Body of pancreas (tissue), 4 donors: ENCODE measurements at regions not wholly inside any gene's neighbourhood (a gene's known extent, or its start where the extent isn't known, plus 50 kb on each side); places are given as distances from the start of the nearest gene placed in this dataset.
"Not testable (repeated sequence)": the region's sequence is repeated elsewhere in the genome, so short reads cannot be mapped to it uniquely, and the experiment has no call there.

Experiments used
- ATAC-seq: fragments of 150-250 bp; one replicate; pipeline ENCODE4 v1.9.1; 2016
- DNase-seq, 4 donors: peaks; one replicate each; pipeline ENCODE4 v3.0.0-alpha.2; 2019
- H3K27ac ChIP-seq, 4 donors: fragments of 200-600 bp; sonication (generic); 1 replicate in 3 of 4; 2 replicates in 1 of 4; pipeline versions ENCODE4 v1.5.1 to v1.6.1; 2016 to 2019; ENCODE audit warnings: mild to moderate bottlenecking in 1 of 4, mixed read lengths in 1 of 4, moderate library complexity in 1 of 4
- H3K27me3 ChIP-seq, 2 donors: fragments of 200-600 bp; sonication (generic); one replicate each; pipeline ENCODE4 v1.6.0; 2016; ENCODE audit warnings: mild to moderate bottlenecking in 1 of 2
- H3K36me3 ChIP-seq, 2 donors: fragments of 200-600 bp; sonication (generic); replicated peaks in 1 of 2; 2 replicates each; pipeline ENCODE4 v1.5.1; 2016; ENCODE audit warnings: low read depth in 2 of 2; ENCODE audit not compliant: insufficient read depth in 1 of 2
- H3K4me1 ChIP-seq: fragments of 200-600 bp; sonication (generic); one replicate; pipeline ENCODE4 v1.6.0; 2016
- H3K4me3 ChIP-seq, 2 donors: fragments of 200-600 bp; sonication (generic); 1 replicate in 1 of 2; 2 replicates in 1 of 2; pipeline ENCODE4 v1.5.1; 2016 to 2019
- H3K9me3 ChIP-seq, 3 donors: fragments of 200-600 bp; sonication (generic); 1 replicate in 2 of 3; 2 replicates in 1 of 3; pipeline ENCODE4 v1.5.1; 2016
- POLR2A ChIP-seq, 3 donors: fragments of 450-650 bp; IDR thresholded peaks; one replicate each; pipeline ENCODE4 v1.6.1; 2016; ENCODE audit warnings: antibody characterized with exemption in 3 of 3, mild to moderate bottlenecking in 2 of 3
- WGBS, 2 donors: methylation state at CpG; one replicate each; pipeline ENCODE4 v1.1.5; 2017; 5-methylcytosine and 5-hydroxymethylcytosine counted together
- intact Hi-C: fragments of 100-400 bp; cut with DNase I; formaldehyde crosslinking; loops from one replicate; pipeline ENCODE4 v1.15.1; 2023
- TF ChIP-seq, protein P1 (sequence below), 7 experiments: fragments of 450-650 bp in 4 of 7; fragments of 200-600 bp in 3 of 7; sonication (generic) in 3 of 7; IDR thresholded peaks; one replicate each; pipeline ENCODE4 v1.5.1; 2016 to 2019; ENCODE audit warnings: antibody characterized with exemption in 7 of 7

DNA sequence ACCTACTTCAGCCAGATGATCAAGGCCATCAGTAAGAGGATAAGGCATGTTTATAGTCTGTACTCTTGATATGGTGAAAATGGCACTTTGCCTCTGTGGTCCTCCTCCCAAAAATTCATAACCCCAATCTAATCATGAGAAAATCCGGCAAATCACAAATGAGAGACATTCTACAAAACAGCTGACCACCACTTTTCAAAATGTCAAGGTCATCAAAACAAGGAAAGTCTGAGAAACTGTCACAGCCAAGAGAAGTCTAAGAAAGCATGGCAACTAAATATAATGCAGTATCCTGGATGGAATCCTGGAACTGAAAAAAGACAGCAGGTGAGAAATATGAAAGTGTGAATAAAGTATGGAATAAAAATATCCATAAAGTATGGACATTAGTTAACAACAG, 226.6 kb upstream of the INTU start:
- Histone ChIP-seq H3K36me3 (no peaks in the 10 kb centered on the region), H3K9me3 (no peaks in the 10 kb centered on the region), H3K4me1 (no peaks in the 10 kb centered on the region), H3K27ac (no peak overlapping the region), H3K4me3 (no peak overlapping the region), H3K27me3 (no peaks in the 10 kb centered on the region)
- DNase-seq (no peak), ATAC-seq (no peak)
- no peak for TF ChIP-seq POLR2A (IDR thresholded peaks at IDR 0.05)
- TF ChIP-seq, protein P1, sequence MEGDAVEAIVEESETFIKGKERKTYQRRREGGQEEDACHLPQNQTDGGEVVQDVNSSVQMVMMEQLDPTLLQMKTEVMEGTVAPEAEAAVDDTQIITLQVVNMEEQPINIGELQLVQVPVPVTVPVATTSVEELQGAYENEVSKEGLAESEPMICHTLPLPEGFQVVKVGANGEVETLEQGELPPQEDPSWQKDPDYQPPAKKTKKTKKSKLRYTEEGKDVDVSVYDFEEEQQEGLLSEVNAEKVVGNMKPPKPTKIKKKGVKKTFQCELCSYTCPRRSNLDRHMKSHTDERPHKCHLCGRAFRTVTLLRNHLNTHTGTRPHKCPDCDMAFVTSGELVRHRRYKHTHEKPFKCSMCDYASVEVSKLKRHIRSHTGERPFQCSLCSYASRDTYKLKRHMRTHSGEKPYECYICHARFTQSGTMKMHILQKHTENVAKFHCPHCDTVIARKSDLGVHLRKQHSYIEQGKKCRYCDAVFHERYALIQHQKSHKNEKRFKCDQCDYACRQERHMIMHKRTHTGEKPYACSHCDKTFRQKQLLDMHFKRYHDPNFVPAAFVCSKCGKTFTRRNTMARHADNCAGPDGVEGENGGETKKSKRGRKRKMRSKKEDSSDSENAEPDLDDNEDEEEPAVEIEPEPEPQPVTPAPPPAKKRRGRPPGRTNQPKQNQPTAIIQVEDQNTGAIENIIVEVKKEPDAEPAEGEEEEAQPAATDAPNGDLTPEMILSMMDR (IDR thresholded peaks at IDR 0.05), result no peak
- intact Hi-C loops, result no loop called here
- 39 to 41% methylated on average over 1 of the region's 1 CpG for WGBS, 2 donors

DNA sequence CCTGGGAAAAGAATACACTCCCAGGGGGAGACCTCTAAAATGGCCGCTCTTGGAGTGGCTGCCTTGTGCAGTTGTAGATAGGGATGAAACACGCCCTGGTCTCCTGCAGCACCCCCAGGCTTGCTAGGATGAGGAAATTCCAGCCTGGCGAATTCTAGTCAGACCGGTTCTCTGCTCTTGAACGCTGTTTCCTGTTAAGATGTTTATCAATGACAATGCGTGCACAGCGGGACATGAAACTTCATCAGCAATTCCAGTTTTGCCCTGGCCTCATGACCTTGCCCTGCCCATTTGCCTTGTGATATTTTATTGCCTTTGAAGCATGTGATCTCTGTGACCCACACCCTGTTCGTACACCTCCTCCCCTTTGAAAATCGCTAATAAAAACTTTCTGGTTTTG, 225.2 kb upstream of the INTU start:
- 58 to 62% methylated on average over 9 of the region's 9 CpGs for WGBS, 2 donors
- H3K36me3 ChIP-seq, H3K27ac ChIP-seq, ATAC-seq, DNase-seq, H3K4me1 ChIP-seq, intact Hi-C loops, H3K27me3 ChIP-seq, H3K9me3 ChIP-seq, H3K4me3 ChIP-seq: not testable (repeated sequence)

DNA sequence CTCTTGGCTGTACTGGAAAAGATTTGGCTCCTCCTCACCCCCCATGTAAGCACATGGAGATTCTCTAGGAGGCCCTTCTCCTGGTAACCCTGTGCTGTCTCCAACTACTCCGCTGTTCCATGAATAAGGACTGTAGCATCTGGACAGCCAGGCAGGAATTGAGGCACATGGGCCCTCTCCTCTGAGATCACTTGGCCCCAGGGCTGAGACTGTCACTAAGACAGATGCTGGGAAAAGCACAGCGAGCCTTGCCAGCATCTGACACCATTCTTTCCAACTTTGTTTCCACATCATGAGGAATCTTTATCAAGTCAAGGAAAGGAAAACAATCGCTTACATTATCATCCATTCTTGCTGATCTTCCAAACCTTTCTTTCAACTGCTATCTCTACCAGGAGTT, 222.6 kb upstream of the INTU start:
- no peaks in the 10 kb centered on the region for H3K36me3 ChIP-seq
- H3K4me3 ChIP-seq, result no peak overlapping the region
- intact Hi-C loops, result no loop called here
- DNase-seq, result no peak
- H3K27me3 ChIP-seq, result no peaks in the 10 kb centered on the region
- ATAC-seq, result no peak
- WGBS, 2 donors, result 69 to 92% methylated on average over 3 of the region's 3 CpGs
- H3K27ac ChIP-seq, result no peak overlapping the region
- H3K4me1 ChIP-seq, result no peaks in the 10 kb centered on the region
- no peaks in the 10 kb centered on the region for H3K9me3 ChIP-seq
- TF ChIP-seq, protein P1 (IDR thresholded peaks at IDR 0.05), result no peak
- TF ChIP-seq POLR2A (IDR thresholded peaks at IDR 0.05), result no peak

DNA sequence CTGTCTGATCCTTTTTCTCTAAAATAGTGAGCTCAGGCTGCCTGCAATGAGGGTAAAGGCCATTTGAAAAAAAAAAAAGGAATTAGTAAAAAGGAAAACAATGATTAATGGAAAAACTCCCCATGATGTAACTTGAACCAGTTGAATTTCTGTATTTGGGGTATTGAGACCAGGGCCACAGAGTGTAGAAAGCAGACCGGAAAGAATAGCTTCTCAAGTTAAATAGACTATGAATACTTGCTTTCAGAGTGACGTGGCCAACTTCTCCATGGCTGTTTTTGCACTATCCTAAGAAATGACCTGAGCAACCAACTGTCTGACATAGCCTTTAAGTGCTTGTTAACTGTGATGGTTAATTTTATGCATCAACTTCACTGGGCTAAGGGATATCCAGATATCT, 222.1 kb upstream of the INTU start:
- intact Hi-C loops, result no loop called here
- Histone ChIP-seq H3K27me3 (no peaks in the 10 kb centered on the region), H3K4me3 (no peak overlapping the region), H3K27ac (no peak overlapping the region), H3K36me3 (no peaks in the 10 kb centered on the region), H3K9me3 (no peaks in the 10 kb centered on the region), H3K4me1 (no peaks in the 10 kb centered on the region)
- ATAC-seq, result no peak
- TF ChIP-seq, protein P1 (IDR thresholded peaks at IDR 0.05), result no peak
- no peak for TF ChIP-seq POLR2A (IDR thresholded peaks at IDR 0.05)
- 35 to 58% methylated on average over 2 of the region's 2 CpGs for WGBS, 2 donors
- DNase-seq, result no peak

DNA sequence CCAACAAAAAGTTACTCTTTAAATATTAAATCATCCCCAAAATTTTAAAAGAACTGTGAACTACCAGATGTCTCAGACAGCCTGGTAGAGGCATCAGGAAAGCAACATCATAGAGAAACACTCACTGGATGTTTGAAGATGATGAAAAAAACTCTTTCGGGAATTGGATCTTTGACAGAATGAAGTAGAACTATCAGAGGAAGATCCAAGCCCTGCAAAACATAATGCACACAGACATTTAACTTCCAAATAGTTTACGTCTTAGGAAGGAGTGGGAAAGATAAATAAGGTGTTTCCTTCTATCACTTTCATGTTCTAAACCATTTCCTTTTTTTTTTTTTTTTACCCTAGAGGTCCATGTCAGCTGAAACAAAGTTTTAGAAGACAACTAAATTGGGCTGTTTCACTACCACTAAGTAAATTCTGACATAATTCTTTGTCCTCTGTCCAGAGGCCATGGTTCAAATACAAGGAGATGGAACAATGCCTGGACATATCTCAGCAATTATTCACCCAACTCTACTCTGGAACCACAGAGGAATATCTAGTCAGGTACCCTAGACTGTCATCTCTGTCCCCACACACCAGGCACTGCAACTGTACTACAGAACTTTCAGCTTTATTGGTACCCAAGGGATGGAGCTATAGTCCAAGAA, 217.7 kb upstream of the INTU start:
- Histone ChIP-seq H3K27me3 (no peaks in the 10 kb centered on the region), H3K27ac (no peak overlapping the region), H3K4me3 (no peak overlapping the region), H3K9me3 (no peaks in the 10 kb centered on the region), H3K36me3 (no peaks in the 10 kb centered on the region), H3K4me1 (no peaks in the 10 kb centered on the region)
- WGBS, 2 donors, result 65 to 69% methylated on average over 2 of the region's 2 CpGs
- DNase-seq, result no peak
- intact Hi-C loops, result no loop called here
- ATAC-seq, result no peak
- TF ChIP-seq, protein P1 (IDR thresholded peaks at IDR 0.05), result no peak
- no peak for TF ChIP-seq POLR2A (IDR thresholded peaks at IDR 0.05)
